HG03469 (cell line): ENCODE measurements at regions not wholly inside any gene's neighbourhood (a gene's known extent, or its start where the extent isn't known, plus 50 kb on each side); places are given as distances from the start of the nearest gene placed in this dataset.

ENCODE experiments used
- ATAC-seq: cut with Tn5 transposase; IDR thresholded peaks from one replicate; pipeline ENCODE4 v1.9.1; 2021; ENCODE audit warnings: mild to moderate bottlenecking, moderate library complexity, moderate number of reproducible peaks; ENCODE audit not compliant: unreplicated experiment

DNA sequence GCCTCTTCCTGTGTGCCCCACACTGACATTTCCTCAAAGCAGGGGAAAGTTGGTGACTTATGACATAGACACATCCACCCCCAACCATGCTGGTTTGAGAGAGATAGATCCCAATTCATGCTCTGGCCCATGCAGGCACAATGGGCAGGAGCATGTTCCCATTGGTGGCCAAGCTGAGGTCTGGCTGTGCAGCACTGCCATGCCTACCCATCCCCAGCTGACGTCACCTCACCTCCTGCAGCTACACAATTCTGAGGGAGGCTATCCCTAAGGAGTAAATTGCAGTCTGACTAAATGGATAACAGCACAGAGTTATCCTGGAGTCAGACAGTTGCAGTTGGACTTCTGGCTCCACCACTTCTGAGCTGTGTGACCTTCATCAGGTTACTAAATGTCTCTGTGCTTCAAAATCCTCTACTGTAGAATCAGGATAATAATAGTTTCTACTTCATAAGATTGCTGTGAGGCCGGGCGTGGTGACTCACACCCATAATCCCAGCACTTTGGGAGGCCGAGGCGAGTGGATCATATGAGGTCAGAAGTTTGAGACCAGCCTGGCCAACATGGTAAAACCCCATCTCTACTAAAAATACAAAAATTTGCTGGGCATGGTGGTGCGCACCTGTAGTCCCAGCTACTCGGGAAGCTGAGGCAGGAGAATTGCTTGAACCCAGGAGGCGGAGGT, 323.9 kb downstream of the BCL11B start:
- no peak for ATAC-seq

DNA sequence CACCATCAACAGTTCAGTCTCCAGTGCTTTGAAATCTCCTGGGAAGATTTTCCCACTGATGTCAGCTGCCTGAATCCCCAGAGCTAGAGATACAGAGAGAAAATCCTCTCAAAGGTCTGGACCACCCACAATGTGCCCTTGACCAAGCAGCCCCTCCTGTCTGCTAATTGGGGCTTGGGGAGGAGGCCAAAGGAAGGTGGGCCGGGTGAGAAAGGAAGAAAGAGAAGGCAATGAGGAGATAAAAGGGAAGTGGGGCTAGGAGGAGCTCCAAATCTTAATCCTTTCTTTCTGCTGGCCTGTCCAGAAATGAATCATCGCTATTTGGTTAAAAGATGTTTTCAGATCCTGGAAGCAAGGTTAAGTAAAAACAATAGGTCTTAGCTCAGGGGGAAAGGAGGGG, 322.9 kb downstream of the BCL11B start:
- ATAC-seq: no peak

DNA sequence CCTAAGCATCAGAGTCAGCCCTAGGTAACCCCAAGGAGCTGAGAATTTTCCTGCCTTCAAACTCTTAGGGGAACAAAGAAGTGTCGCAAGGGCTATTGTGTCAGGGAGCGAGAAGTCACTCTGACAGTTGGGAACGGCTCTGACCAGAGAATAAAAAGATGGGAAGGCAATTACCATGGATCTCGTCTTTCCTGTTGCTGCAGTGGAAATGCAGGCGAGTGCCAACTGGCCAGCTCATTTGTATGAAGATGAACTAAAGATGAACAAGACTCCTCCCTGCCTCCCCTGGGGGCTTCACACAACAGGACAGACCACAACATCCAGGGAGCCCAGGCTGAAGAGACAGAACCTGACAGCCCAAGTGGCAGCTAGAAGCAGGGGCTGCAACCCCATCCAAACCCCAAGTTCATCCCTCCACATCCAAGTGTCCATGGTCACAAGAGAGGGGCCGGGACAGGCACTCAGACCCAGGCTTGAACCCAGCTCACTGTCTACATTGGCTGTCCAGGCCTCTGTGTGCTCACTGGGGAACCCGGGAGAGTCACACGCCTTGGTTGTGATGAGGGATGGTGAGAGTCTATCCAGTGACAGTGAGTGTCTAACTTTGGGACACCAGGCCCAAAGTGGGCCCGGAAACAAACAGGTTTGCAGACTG, 322.4 kb downstream of the BCL11B start:
- no peak for ATAC-seq

DNA sequence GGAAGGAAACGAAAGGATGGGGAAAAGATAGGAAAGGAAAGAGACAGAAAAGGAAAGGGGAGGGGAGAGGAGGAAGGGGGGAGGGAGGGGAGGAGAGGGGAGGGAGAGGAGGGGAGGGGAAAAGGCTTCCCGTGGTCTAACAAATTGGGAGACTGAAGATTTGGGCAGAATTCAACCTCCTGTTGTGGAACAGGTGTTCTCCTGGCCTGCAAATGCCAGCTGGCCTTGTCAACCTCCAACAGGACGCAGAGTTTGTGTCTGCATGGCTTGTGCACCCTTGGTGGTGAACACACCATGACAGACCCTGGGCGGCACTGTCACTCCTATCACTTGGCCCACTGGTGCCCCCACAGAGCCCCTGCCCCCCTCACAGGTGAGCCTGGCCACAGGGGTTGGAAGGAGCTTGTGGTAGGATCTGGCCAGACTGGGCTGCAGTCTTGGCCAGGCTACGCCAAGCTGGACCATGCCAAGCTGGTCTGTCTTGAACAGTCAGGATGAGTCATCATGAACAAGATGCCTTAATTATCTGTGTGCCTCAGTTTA, 321.6 kb downstream of the BCL11B start:
- ATAC-seq: no peak

DNA sequence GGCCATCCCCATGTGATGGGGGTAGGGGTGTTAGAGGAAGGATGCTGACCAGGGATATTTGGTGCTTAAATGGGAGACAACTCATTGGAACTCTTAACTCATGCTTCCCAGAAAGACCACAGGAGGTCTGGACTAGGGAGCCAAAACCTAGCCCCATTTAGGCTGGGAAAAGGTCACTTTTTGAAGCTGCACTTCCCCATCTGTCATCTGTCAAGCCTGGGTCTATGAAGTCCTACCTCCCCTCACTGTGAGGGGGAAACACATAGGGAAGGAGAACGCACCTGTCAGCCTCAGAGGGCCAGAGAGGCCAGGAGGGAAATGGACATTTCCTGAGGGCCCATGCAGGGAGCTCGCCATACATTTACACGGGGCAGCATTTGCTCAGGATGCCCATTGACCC, 321.0 kb downstream of the BCL11B start:
- no peak for ATAC-seq

DNA sequence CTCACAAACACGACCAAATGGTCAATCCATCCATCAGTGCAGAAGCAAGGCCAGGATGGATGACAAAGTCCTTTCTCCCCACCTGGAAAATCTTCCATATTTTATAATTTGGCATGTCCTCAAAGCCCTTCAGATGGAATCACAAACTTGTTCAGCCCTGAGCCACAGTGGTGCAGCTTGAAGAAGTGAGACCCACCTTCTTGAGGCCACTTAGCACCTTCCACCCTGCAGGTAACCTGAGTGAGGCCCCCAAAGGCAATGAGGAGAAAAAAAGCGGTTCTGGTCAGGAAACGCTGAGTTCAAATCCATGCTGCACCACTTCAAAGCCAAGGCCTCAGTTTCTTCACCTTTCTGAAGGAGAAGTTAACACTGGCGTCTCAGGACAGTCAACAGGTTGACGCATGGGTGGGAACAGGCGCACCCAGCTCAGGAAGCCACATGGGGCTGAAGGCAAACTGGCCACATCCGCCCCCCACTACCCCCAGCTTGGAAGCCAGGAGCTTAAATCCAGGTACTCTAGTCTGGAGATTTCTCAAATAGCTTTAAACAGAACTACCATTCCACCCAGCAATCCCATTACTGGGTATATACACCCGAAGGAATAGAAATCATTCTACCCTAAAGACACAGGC, 320.4 kb downstream of the BCL11B start:
- ATAC-seq: no peak

DNA sequence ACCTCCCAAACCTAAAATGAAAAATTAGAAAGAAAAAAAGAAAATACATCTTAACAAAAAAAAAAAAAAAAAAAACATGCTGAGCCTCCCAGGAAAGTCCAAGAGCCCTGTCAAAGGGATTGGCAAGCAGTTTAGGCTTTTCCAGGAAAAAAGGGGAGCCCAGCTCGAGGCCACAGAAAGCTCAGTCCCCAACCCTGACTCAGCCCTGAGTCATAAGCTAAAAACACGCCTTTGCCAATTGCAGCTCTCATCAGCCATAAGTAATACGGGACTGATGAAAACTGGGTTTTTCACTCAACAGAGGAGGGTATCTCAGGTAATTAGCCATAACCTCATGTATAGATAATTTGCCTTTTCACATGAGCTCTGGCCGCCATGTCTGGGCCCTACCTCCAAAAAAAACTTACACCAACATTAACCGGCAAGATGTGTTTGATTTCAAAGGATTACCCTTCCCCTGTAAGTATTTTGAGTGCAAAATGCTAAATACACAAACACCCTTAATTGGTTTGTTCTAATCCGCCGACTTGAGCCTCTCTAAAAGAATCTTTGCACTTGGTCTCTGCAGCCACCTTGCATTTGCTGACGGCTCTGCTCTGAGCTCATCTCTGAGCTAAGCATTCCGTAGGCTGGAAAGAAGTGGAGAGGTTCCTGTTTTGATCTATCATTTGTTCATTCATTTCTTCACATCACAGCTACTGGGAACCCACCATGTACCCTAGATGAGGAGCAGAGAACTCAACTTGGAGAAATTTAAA, 319.2 kb downstream of the BCL11B start:
- ATAC-seq: no peak

DNA sequence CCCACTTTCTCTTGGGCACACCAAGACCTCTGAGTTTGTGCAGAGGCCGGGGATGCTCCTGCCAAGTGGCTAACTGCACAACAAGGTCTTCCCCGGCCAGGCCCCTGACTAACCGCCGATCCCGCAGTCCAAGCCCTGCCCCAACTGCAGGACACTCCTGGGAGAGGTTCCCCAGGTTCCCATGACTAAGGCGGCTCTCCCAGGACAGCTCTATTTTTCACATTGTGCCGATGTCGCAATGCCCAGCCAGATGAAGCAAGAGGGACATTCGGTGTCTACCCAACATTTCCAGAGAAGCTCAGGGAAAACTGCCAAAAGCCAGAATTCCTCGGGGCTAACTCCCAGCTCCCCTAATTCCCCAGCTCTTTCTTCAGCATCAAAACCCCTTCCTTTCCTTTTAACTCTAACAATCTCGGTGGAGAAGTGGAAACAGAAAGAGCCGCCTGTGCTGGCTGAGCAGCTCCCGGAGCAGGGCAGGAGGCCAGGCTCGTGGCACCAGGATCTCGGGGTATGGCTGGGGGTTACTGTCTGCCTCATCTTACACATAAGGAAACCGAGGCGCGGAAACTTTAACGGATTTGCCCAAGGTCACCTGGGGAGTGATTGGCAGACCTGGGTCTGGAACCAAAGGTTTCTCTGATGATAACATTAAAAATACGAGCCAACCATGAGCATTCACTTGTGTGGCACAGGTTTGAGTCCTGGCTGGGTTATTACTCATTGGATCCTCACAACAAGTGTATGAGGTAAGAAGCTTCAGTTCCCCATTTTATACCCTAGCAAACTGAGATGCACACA, 318.2 kb downstream of the BCL11B start:
- no peak for ATAC-seq

DNA sequence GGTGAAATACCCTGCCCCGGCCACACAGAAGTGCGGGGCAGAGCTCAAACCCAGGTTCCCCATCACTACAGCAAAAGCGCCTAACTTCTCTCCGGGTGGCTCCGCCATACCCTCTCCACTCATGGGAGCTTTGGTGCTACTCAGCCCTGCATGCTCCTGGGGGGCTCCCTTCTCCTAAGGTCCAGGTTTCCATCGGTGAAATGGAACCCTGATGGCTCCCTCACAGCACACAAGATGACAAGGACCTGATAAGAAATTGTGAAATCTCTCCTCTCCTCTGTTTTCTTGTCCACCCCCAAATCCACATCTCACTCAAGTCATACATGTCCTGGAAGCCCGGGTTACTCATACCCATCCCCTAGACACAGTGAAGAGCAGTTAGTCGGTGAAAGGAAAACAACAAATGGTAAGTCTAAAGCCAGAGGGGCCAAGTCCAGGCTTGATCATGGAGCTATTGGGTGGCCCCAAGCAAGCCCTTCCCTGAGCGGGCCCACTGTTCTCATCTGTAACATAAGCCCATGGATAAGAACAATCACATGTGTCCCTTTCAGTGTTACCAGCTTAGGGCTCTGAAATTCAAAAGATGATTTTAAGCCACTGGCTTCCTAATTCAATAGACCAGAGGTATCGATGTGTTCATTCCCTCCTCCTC, 317.5 kb downstream of the BCL11B start:
- no peak for ATAC-seq

DNA sequence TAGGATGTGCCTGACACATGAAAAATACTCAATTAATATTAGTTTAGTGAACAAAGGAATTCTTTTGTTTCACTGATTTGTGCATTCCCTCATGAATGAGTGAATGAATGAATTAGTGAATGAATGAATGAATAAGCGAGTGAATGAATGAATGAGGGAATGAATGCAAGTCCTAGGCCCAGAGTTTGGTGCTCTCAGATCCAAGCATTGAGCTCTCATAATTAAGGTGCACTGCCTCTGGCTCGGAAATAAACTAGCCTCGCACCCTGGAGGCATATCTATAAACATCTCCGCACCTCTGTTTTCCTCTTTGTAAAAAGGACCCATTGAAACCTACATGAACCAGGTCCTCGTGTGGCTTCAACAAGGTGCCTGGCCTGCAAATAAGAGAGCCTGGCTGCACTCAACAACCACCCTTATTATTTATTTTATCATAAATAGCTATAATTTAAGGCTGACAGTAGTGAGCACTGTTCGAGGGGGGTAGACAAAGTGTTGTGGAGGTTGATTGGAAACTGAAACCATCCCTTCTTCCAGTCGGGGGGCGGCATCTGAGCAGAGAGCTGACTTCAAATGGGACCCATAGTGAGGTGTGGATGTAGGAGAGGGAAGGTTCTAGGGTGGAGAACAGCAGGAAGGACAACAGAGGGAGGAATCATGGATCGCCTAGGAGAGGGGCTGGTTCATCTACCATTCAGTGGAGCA, 316.8 kb downstream of the BCL11B start:
- no peak for ATAC-seq

DNA sequence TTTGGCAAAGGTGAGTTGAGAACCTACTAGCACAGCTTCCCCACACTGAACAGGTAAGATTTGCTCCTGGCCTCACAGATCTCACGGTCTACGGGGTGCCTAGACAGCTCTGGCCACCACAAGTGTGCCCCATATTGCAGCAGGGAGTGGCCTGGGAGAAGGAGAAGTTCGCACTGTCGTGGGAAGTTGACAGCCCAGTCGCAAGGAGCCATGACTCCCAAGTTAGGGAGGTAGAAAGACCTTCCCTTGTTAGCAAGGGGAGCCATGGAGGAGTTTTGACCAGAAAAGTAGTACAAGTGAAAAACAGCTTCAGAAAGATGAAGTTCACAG, 316.3 kb downstream of the BCL11B start:
- no peak for ATAC-seq

DNA sequence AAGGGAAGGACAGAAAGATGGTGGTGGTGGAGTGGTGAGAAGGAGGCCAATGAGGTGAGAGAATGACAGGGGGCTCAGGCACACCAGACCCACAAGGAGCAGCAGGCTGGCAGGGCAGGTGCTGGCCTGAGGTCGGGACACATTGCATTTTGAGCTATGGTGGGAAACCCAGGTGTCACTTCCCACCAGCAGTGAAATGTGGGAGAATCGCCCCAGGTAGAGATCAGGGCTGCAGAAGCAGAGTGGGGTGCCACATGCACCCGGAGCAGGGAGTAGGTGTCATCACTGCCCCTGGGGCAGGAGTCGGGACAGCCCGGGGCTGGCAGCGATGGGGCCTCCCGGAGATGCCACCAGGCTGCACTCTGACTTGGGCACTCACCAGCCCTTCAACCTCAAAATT, 315.8 kb downstream of the BCL11B start:
- ATAC-seq: no peak

DNA sequence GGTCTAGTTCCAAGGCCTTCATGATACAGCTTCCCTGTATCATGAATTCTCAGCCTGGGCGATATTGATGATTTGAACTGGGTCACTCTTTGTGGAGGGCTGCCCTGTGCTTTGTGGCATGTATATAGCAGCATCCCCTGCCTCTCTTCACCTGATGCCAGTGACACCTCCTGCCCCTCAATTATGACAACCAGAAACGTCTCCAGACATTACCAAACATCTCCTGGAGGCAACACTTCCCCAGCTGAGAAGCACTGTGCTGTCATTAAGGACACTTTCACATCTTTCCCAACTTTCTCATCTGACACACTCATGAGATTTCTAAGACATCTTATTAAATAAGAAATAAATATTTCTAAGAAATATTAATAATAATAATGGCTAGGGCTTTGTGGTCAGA, 315.3 kb downstream of the BCL11B start:
- no peak for ATAC-seq

DNA sequence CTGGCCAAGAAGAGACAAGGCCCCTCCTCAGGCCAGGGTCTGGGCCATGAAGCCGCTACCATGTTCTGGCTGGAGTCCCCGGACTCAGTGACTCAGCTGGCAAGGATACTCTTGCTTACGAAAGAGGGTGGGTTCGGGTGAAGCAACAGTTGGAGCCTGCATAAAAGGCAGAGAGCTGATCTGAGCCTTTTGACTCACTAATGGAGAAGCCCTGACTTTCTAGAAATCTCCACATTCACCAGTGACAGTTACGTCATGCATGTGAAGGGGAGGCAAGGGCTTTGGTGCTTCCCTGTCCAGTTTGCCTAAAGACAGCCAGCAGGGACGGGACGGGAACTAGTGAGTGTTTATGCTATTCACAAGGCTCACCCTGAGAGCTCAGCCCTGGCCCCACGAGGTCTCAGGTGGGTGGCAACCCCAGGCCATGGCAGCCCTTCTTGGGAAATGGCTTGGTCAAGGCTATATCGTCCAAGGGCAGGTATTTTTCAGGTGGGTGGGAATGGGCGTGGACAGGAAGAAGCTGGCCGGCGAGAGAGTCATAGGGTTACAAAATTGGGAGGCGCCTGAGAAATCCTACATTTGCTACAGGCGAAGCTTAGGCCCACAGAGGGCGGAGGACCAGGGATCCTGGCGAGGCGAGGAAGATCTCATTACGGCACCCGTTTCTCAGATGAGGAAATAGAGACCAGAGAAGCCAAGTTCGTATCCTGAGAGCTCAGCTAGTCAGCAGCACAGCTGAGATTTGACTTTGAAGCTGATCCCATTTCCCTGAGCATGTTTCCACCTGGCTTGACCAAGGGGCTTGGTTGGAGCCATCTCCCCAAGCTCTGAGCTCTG, 314.6 kb downstream of the BCL11B start:
- ATAC-seq: no peak

DNA sequence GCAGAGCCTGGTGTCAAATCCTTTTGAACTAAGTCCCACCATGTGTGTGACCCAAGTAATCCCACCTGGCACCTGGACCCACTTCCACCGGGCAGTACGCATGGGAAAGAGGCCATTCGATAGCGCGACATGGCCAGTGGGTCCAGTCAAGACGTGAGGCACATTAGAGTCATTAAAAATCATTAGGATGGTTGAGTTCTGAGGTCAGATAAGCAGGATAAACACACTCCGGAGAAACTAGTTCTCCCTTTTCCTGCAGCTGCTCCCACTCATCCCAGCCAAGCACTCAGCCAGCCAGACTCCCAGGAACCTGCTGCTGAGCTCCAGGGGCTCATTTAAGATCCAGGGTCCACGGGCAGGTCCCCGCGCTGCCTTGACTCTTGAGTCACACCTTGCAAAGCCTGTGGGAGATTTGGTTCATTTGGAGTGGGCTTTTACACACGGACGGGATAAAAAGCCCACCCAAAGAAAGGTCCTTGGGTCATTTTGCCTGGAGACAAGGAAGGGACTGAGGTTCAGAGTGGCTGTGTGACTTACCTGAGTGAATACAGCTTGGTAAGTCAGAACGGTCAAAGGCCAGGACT, 313.9 kb downstream of the BCL11B start:
- ATAC-seq: no peak

DNA sequence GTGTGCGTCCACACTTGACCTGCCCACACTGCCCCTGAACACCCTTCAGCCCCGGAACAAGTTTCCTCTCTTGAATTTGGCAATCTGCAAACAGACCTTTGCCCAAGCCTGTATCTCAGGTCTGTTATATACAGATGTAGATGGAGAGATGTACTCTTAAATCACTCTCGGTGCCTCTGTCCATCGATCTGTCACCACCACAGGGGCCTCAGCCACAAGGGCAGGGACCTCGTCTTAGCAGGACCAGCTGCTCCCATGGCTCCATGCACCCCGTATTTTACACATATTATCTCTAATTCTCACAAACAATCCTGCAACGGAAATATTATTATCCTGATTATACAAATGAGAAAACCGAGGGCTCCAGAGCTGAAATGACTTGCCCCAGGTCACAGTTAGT, 313.4 kb downstream of the BCL11B start:
- no peak for ATAC-seq

DNA sequence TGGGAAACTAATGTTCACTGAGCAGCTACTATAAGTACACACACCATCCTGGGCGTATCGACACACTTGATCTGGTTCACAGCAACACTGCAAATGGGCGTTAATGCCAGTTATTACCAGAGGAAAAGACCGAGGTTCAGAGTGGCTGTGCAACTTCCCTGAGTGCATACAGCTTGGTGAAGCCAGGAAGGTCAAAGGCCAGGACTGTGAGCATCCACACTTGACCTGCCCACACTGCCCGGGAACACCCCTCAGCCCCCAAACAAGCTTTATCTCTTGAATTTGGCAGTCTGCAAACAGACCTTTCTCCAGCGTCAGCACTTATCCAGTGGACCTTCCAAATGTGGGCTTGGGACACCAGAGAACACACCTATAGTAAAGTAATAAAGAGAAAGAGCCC, 312.6 kb downstream of the BCL11B start:
- no peak for ATAC-seq

DNA sequence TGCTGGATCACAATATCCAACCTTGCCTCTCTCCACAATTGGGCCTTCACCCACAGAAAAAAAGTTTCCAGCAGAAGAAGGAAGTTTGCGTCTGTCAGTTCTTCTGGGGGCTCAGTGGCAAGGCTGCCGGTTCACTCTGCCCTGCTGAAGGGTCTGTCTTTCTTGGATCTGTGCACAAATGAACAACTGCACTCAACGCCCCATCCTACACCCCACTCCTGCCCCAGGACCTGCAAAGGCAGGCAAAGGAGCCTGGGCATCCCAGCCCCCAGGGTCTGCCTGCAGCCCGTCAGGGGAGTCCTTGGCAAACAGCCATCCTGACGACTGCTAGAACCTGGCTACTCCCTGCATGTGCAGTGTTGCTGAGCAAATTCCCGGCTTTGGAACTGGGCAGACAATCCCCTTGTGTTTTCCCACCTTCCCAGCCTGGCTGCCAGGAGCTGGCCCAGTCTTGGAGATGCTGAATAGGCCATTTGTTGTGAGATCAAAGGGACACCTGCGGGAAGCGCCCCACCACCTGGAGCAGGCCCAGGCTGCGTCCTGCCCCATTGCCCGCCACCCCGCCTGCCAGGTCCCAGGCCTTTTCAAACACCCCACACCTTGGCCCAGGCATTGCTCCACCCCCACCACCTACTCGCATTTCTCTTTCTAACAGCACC, 311.9 kb downstream of the BCL11B start:
- ATAC-seq: no peak
